Heart left ventricle (tissue), 13 donors: ENCODE measurements at regions not wholly inside any gene's neighbourhood (a gene's known extent, or its start where the extent isn't known, plus 50 kb on each side); places are given as distances from the start of the nearest gene placed in this dataset.

ENCODE experiments used
- POLR2A ChIP-seq, 2 donors: fragments of 450-650 bp; IDR thresholded peaks; one replicate each; pipeline ENCODE4 v1.6.1; 2017; ENCODE audit warnings: antibody characterized with exemption in 2 of 2, mild to moderate bottlenecking in 2 of 2, moderate library complexity in 2 of 2
- TF ChIP-seq, protein P1 (sequence below), 12 donors: fragments of 200-600 bp; sonication (generic) in 4 of 12; IDR thresholded peaks; one replicate each; pipeline versions ENCODE4 v1.5.0 to v1.8.0; 2018 to 2022; ENCODE audit warnings: antibody characterized with exemption in 12 of 12, mild to moderate bottlenecking in 5 of 12
- donor health status: ischemic (EF 13 %, LVEDD 7.1; RV severe dilation, severe dysfunction).
- donor health status: DM: no; HTN: yes; CAD: no.
- donor health status: DM: no; HTN: no; CAD: no.
- donor health status: ischemic (EF 25% LVEDD 6.9; RV normal size, moderate dysfunction).
- donor health status: ischemic (EF 25% LVEDD 5.7; RV mildly dilated, moderate dysfunction).
- donor health status: ischemic (EF 35%, LVEDD 5.7; RV mildly dilated, moderate dysfunction).
- donor health status: nonischemic (EF 11% LVEDD 7.7; RV severe dilation, severe dysfunction).
- donor health status: DM: yes; HTN: yes; CAD: no.
- donor health status: PGD.
- donor health status: ischemic (EF 29% LVEDD 5.4; RV normal size, mild dysfunction).
- donor health status: nonischemic (EF 23%, LVEDD 6.1; RV moderate dilation, normal function).

DNA sequence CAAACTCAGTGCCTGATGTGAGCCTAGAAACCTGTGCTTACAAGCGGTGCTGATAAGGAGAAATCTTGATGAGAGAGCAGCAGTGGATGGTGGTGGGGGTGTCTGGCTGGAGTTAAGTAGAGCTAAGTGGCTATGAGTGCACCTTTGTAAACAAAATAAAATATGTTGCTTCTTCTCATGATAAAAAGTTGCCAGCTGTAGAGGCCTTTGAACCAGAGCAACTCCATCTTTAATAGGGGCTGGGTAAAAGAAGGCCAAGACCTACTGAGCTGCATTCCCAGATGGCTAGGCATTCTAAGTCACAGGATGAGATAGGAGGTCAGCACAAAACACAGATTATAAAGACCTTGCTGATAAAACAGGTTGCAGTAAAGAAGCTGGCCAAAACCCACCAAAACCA is 107.6 kb upstream of the FAM3C start:
- TF ChIP-seq, protein P1, sequence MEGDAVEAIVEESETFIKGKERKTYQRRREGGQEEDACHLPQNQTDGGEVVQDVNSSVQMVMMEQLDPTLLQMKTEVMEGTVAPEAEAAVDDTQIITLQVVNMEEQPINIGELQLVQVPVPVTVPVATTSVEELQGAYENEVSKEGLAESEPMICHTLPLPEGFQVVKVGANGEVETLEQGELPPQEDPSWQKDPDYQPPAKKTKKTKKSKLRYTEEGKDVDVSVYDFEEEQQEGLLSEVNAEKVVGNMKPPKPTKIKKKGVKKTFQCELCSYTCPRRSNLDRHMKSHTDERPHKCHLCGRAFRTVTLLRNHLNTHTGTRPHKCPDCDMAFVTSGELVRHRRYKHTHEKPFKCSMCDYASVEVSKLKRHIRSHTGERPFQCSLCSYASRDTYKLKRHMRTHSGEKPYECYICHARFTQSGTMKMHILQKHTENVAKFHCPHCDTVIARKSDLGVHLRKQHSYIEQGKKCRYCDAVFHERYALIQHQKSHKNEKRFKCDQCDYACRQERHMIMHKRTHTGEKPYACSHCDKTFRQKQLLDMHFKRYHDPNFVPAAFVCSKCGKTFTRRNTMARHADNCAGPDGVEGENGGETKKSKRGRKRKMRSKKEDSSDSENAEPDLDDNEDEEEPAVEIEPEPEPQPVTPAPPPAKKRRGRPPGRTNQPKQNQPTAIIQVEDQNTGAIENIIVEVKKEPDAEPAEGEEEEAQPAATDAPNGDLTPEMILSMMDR (IDR thresholded peaks at IDR 0.05): no peak
- no peak for TF ChIP-seq POLR2A (IDR thresholded peaks at IDR 0.05)
